ENCODE measurements at regions not wholly inside any gene's neighbourhood (a gene's known extent, or its start where the extent isn't known, plus 50 kb on each side); places are given as distances from the start of the nearest gene placed in this dataset.

GRCh38 chr2:78118037-78118436 lies 595.9 kb upstream of the LRRTM4 start:
- H3K27ac ChIP-seq = no peak overlapping the region
- in situ Hi-C loops (cut with HindIII; ENCODE audit: low pct_ligation_motif_present, low sequenced_read_pairs) = no loop called here
- DNase-seq = no peak
- no peak overlapping the region for H3K4me3 ChIP-seq (ENCODE audit: low read depth, low read length)
- H3K36me3 ChIP-seq (replicated peaks) = no peaks in the 10 kb centered on the region
- H3K27me3 ChIP-seq (replicated peaks) = no peaks in the 10 kb centered on the region
- no peak for TF ChIP-seq CTCF (IDR thresholded peaks at IDR 0.05; ENCODE audit: low read depth, low read length, missing control alignments)

- no peaks in the 10 kb centered on the region for H3K27me3 ChIP-seq (replicated peaks)
- H3K4me3 ChIP-seq (ENCODE audit: low read depth, low read length) = no peak overlapping the region
- no peak for DNase-seq
- no peaks in the 10 kb centered on the region for H3K36me3 ChIP-seq (replicated peaks)
- no peak for TF ChIP-seq CTCF (IDR thresholded peaks at IDR 0.05; ENCODE audit: low read depth, low read length, missing control alignments)
- in situ Hi-C loops (cut with HindIII; ENCODE audit: low pct_ligation_motif_present, low sequenced_read_pairs) = no loop called here
- H3K27ac ChIP-seq = no peak overlapping the region
Measured at GRCh38 chr2:78120275-78120674, 598.1 kb upstream of the LRRTM4 start.

GRCh38 chr2:78125042-78125441 lies 602.9 kb upstream of the LRRTM4 start:
- no peaks in the 10 kb centered on the region for H3K27me3 ChIP-seq (replicated peaks)
- no peak for TF ChIP-seq CTCF (IDR thresholded peaks at IDR 0.05; ENCODE audit: low read depth, low read length, missing control alignments)
- no peak overlapping the region for H3K27ac ChIP-seq
- H3K36me3 ChIP-seq (replicated peaks) = no peaks in the 10 kb centered on the region
- in situ Hi-C loops (cut with HindIII; ENCODE audit: low pct_ligation_motif_present, low sequenced_read_pairs) = no loop called here
- H3K4me3 ChIP-seq (ENCODE audit: low read depth, low read length) = no peak overlapping the region
- no peak for DNase-seq

GRCh38 chr2:78127424-78127823 lies 605.2 kb upstream of the LRRTM4 start:
- in situ Hi-C loops (cut with HindIII; ENCODE audit: low pct_ligation_motif_present, low sequenced_read_pairs) = no loop called here
- DNase-seq = no peak
- TF ChIP-seq CTCF (IDR thresholded peaks at IDR 0.05; ENCODE audit: low read depth, low read length, missing control alignments) = no peak
- Histone ChIP-seq H3K4me3 (ENCODE audit: low read depth, low read length) (no peak overlapping the region), H3K27ac (no peak overlapping the region), H3K36me3 (replicated peaks) (no peaks in the 10 kb centered on the region), H3K27me3 (replicated peaks) (no peaks in the 10 kb centered on the region)

GRCh38 chr2:78132391-78133370 lies 610.5 kb upstream of the LRRTM4 start:
- no peak for DNase-seq
- no peak overlapping the region for H3K4me3 ChIP-seq (ENCODE audit: low read depth, low read length)
- in situ Hi-C loops (cut with HindIII; ENCODE audit: low pct_ligation_motif_present, low sequenced_read_pairs) = no loop called here

More at GRCh38 chr2:78132391-78133370, 610.5 kb upstream of the LRRTM4 start:
- TF ChIP-seq CTCF (IDR thresholded peaks at IDR 0.05; ENCODE audit: low read depth, low read length, missing control alignments) = no peak
- Histone ChIP-seq H3K27me3 (replicated peaks) (no peaks in the 10 kb centered on the region), H3K27ac (no peak overlapping the region), H3K36me3 (replicated peaks) (no peaks in the 10 kb centered on the region)

Measured in brain microvascular endothelial cell (primary cell).